HCT116 (cell line): ENCODE measurements at regions not wholly inside any gene's neighbourhood (a gene's known extent, or its start where the extent isn't known, plus 50 kb on each side); places are given as distances from the start of the nearest gene placed in this dataset.

ENCODE experiments used
- ATF3 ChIP-seq: IDR thresholded peaks from 2 replicates; pipeline ENCODE4 v1.6.1; 2012
- CTCF ChIP-seq, 3 experiments: fragments of 200-600 bp in 1 of 3; sonication (generic) in 1 of 3; IDR thresholded peaks in 2 of 3; conservative IDR thresholded peaks in 1 of 3; 2 replicates each; pipeline ENCODE4 v1.5.1; 2012 to 2017; ENCODE audit warnings: low read depth in 2 of 3, low read length in 2 of 3, antibody characterized with exemption in 1 of 3, borderline replicate concordance in 1 of 3, control low read depth in 1 of 3, mild to moderate bottlenecking in 1 of 3, mixed read lengths in 1 of 3, mixed run types in 1 of 3, moderate library complexity in 1 of 3; ENCODE audit not compliant: insufficient read depth in 1 of 3
- ELF1 ChIP-seq: IDR thresholded peaks from 2 replicates; pipeline ENCODE4 v1.6.1; 2012; ENCODE audit warnings: low read depth, borderline replicate concordance
- EZH2 ChIP-seq: fragments of 200-600 bp; sonication (generic); IDR thresholded peaks from 2 replicates; pipeline ENCODE4 v1.6.1; 2017; ENCODE audit warnings: antibody characterized with exemption, mixed run types
- MAX ChIP-seq: IDR thresholded peaks from 2 replicates; pipeline ENCODE4 v1.6.1; 2012
- POLR2A ChIP-seq: IDR thresholded peaks from 2 replicates; pipeline ENCODE4 v1.7.0; 2011; ENCODE audit warnings: borderline replicate concordance; ENCODE audit not compliant: insufficient read depth, insufficient read length; ENCODE audit errors: extremely low read depth
- POLR2AphosphoS5 ChIP-seq: IDR thresholded peaks from 2 replicates; pipeline ENCODE4 v1.6.1; 2011; ENCODE audit warnings: mild to moderate bottlenecking, low read depth, low read length, moderate library complexity
- SP1 ChIP-seq: IDR thresholded peaks from 2 replicates; pipeline ENCODE4 v1.6.1; 2012; ENCODE audit warnings: low read depth
- ZFX ChIP-seq: fragments of 450-650 bp; IDR thresholded peaks from 2 replicates; pipeline ENCODE4 v1.6.1; 2017

- TF ChIP-seq ELF1 (no peak), POLR2A (no peak), CTCF (IDR thresholded peaks at IDR 0.05 in 2 of 3, conservative IDR thresholded peaks at IDR 0.05 in 1 of 3; ENCODE audit: borderline replicate concordance in 1 of 3, insufficient read depth in 1 of 3, low read depth in 2 of 3, low read length in 2 of 3) (no peak), MAX (no peak), ATF3 (no peak), EZH2 (no peak), SP1 (no peak), ZFX (no peak), POLR2AphosphoS5 (no peak)
Observed at GRCh38 chr18:68299906-68300305, 415.0 kb downstream of the TMX3 start.
